ENCODE measurements at regions not wholly inside any gene's neighbourhood (a gene's known extent, or its start where the extent isn't known, plus 50 kb on each side); places are given as distances from the start of the nearest gene placed in this dataset.

GRCh38 chr11:28525636-28526405 is 417.6 kb downstream of the METTL15 start:
- no peak for DNase-seq
- CTCF ChIA-PET = interaction anchor here (0.6 kb wide), 1 partner anchor 910 kb away, joined by 3 read pairs; no protein-coding TSS in a partner anchor
- no peak for TF ChIP-seq CTCF (IDR thresholded peaks at IDR 0.05; ENCODE audit: unreplicated experiment)
- intact Hi-C loops (cut with micrococcal nuclease; ENCODE audit: unreplicated experiment) = no loop called here
- no TSS peak for BruUV-seq (replicated peaks)
- no peak overlapping the region for H3K4me3 Mint-ChIP-seq (ENCODE audit: low read depth, unreplicated experiment)
- peaks cover 8% of the 10 kb centered on the region for H3K9me3 Mint-ChIP-seq (ENCODE audit: low read depth, unreplicated experiment)
- no peak overlapping the region for H3K27ac Mint-ChIP-seq (ENCODE audit: unreplicated experiment)
- no peaks in the 10 kb centered on the region for H3K36me3 Mint-ChIP-seq (ENCODE audit: insufficient read depth, unreplicated experiment)
- no peaks in the 10 kb centered on the region for H3K27me3 Mint-ChIP-seq (ENCODE audit: unreplicated experiment)
- no peaks in the 10 kb centered on the region for H3K4me1 Mint-ChIP-seq (ENCODE audit: low read depth, unreplicated experiment)

GRCh38 chr11:28524098-28524497 is 415.9 kb downstream of the METTL15 start:
- H3K4me1 Mint-ChIP-seq (ENCODE audit: low read depth, unreplicated experiment) = no peaks in the 10 kb centered on the region
- no peaks in the 10 kb centered on the region for H3K27me3 Mint-ChIP-seq (ENCODE audit: unreplicated experiment)
- H3K27ac Mint-ChIP-seq (ENCODE audit: unreplicated experiment) = no peak overlapping the region
- no peak overlapping the region for H3K4me3 Mint-ChIP-seq (ENCODE audit: low read depth, unreplicated experiment)
- TF ChIP-seq CTCF (IDR thresholded peaks at IDR 0.05; ENCODE audit: unreplicated experiment) = no peak
- CTCF ChIA-PET = no interaction called here
- no peak for DNase-seq
- H3K36me3 Mint-ChIP-seq (ENCODE audit: insufficient read depth, unreplicated experiment) = no peaks in the 10 kb centered on the region
- peaks cover 8% of the 10 kb centered on the region for H3K9me3 Mint-ChIP-seq (ENCODE audit: low read depth, unreplicated experiment)
- intact Hi-C loops (cut with micrococcal nuclease; ENCODE audit: unreplicated experiment) = no loop called here
- no TSS peak for BruUV-seq (replicated peaks)

- Mint-ChIP-seq H3K27me3 (ENCODE audit: unreplicated experiment) (no peaks in the 10 kb centered on the region), H3K4me3 (ENCODE audit: low read depth, unreplicated experiment) (no peak overlapping the region), H3K36me3 (ENCODE audit: insufficient read depth, unreplicated experiment) (no peaks in the 10 kb centered on the region), H3K4me1 (ENCODE audit: low read depth, unreplicated experiment) (no peaks in the 10 kb centered on the region), H3K9me3 (ENCODE audit: low read depth, unreplicated experiment) (peaks cover 6% of the 10 kb centered on the region), H3K27ac (ENCODE audit: unreplicated experiment) (no peak overlapping the region)
- BruUV-seq (replicated peaks) = no TSS peak
- no peak for TF ChIP-seq CTCF (IDR thresholded peaks at IDR 0.05; ENCODE audit: unreplicated experiment)
- no peak for DNase-seq
- CTCF ChIA-PET = no interaction called here
- intact Hi-C loops (cut with micrococcal nuclease; ENCODE audit: unreplicated experiment) = no loop called here
Observed at GRCh38 chr11:28521075-28521474, 412.9 kb downstream of the METTL15 start.

- H3K36me3 Mint-ChIP-seq (ENCODE audit: insufficient read depth, unreplicated experiment) = no peaks in the 10 kb centered on the region
- no peaks in the 10 kb centered on the region for H3K27me3 Mint-ChIP-seq (ENCODE audit: unreplicated experiment)
- CTCF ChIA-PET = no interaction called here
- H3K4me3 Mint-ChIP-seq (ENCODE audit: low read depth, unreplicated experiment) = no peak overlapping the region
- DNase-seq = no peak
- no peak overlapping the region for H3K27ac Mint-ChIP-seq (ENCODE audit: unreplicated experiment)
- H3K4me1 Mint-ChIP-seq (ENCODE audit: low read depth, unreplicated experiment) = no peaks in the 10 kb centered on the region
- H3K9me3 Mint-ChIP-seq (ENCODE audit: low read depth, unreplicated experiment) = peaks cover 6% of the 10 kb centered on the region
- TF ChIP-seq CTCF (IDR thresholded peaks at IDR 0.05; ENCODE audit: unreplicated experiment) = no peak
- intact Hi-C loops (cut with micrococcal nuclease; ENCODE audit: unreplicated experiment) = no loop called here
- BruUV-seq (replicated peaks) = no TSS peak
Observed at GRCh38 chr11:28520291-28520690, 412.1 kb downstream of the METTL15 start.

Data from Calu3 (cell line).